HEK293T (cell line): ENCODE measurements at regions not wholly inside any gene's neighbourhood (a gene's known extent, or its start where the extent isn't known, plus 50 kb on each side); places are given as distances from the start of the nearest gene placed in this dataset.
"Not testable (repeated sequence)": the region's sequence is repeated elsewhere in the genome, so short reads cannot be mapped to it uniquely, and the experiment has no call there.

Source experiments
- CTCF ChIA-PET: fragments of 350-600 bp; formaldehyde crosslinking; extraction: SDS; loops from one replicate; lab custom pipeline; 2021; ENCODE audit warnings: antibody characterized with exemption, inconsistent platforms; lab: Yijun Ruan, JAX
- POLR2A ChIA-PET: fragments of 350-600 bp; formaldehyde crosslinking; extraction: SDS; loops from one replicate; lab custom pipeline; 2020; ENCODE audit warnings: antibody characterized with exemption, inconsistent platforms; lab: Yijun Ruan, JAX
- DNase-seq: peaks from one replicate; pipeline ENCODE4 v3.0.0; 2012; ENCODE audit warnings: mixed read lengths; ENCODE audit errors: extremely low spot score
- ARNT ChIP-seq: fragments of 450-650 bp; IDR thresholded peaks from 2 replicates; pipeline ENCODE4 v1.6.1; 2017; ENCODE audit warnings: mild to moderate bottlenecking
- BHLHE40 ChIP-seq: fragments of 450-650 bp; IDR thresholded peaks from 2 replicates; pipeline ENCODE4 v1.6.1; 2016; ENCODE audit warnings: mild to moderate bottlenecking, moderate library complexity, borderline replicate concordance
- CTBP1 ChIP-seq: fragments of 450-650 bp; IDR thresholded peaks from 2 replicates; pipeline ENCODE4 v1.6.1; 2016; ENCODE audit warnings: borderline replicate concordance
- ELF4 ChIP-seq: fragments of 450-650 bp; IDR thresholded peaks from 2 replicates; pipeline ENCODE4 v1.6.1; 2017; ENCODE audit warnings: antibody characterized with exemption
- FOXA1 ChIP-seq: fragments of 450-650 bp; IDR thresholded peaks from 2 replicates; pipeline ENCODE4 v1.6.1; 2016; ENCODE audit warnings: mild to moderate bottlenecking
- FOXK2 ChIP-seq: fragments of 450-650 bp; IDR thresholded peaks from 2 replicates; pipeline ENCODE4 v1.6.1; 2016; ENCODE audit warnings: mild to moderate bottlenecking
- FOXM1 ChIP-seq: fragments of 450-650 bp; IDR thresholded peaks from 2 replicates; pipeline ENCODE4 v1.6.1; 2017; ENCODE audit warnings: mild to moderate bottlenecking, borderline replicate concordance
- HDGF ChIP-seq: fragments of 450-650 bp; IDR thresholded peaks from 2 replicates; pipeline ENCODE4 v1.6.1; 2017; ENCODE audit warnings: antibody characterized with exemption, borderline replicate concordance
- L3MBTL2 ChIP-seq: fragments of 450-650 bp; conservative IDR thresholded peaks from 2 replicates; pipeline ENCODE4 v1.6.1; 2016; ENCODE audit warnings: mild to moderate bottlenecking
- LEF1 ChIP-seq: fragments of 450-650 bp; IDR thresholded peaks from 2 replicates; pipeline ENCODE4 v1.6.1; 2017; ENCODE audit warnings: mild to moderate bottlenecking, borderline replicate concordance
- NFRKB ChIP-seq: fragments of 450-650 bp; IDR thresholded peaks from 2 replicates; pipeline ENCODE4 v1.6.1; 2016; ENCODE audit warnings: mild to moderate bottlenecking, moderate library complexity
- SP1 ChIP-seq: fragments of 450-650 bp; IDR thresholded peaks from 2 replicates; pipeline ENCODE4 v1.6.1; 2017
- SUZ12 ChIP-seq: fragments of 450-650 bp; IDR thresholded peaks from 2 replicates; pipeline ENCODE4 v1.6.1; 2016; ENCODE audit warnings: mild to moderate bottlenecking
- TARDBP ChIP-seq: fragments of 450-650 bp; IDR thresholded peaks from 2 replicates; pipeline ENCODE4 v1.6.1; 2016
- ZNF384 ChIP-seq: fragments of 450-650 bp; IDR thresholded peaks from 2 replicates; pipeline ENCODE4 v1.6.1; 2016
- TF ChIP-seq, protein P1 (sequence below): fragments of 450-650 bp; IDR thresholded peaks from 2 replicates; pipeline ENCODE4 v1.6.1; 2016

DNA sequence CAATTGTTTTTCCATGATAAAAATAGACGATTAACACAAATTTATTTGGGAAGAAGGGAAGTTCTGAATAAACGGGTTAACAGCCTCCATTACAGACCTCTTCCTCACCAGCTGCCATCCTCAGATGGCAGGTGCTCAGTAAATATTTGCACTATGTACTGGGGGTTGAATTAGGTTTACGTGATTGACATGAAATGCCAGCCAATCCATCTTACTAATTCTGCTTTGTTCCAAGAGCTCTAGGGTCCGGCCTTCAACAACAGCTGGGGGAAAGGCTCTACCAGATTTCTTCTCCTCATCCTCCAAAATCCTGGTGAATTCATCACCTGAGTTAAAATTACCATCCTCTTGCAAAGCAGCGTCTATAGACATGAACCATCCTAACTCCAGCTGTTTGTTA is 104.6 kb downstream of the MTX3 start:
- ChIA-PET POLR2A (no interaction called here), CTCF (no interaction called here)
- no peak for DNase-seq
- TF ChIP-seq SUZ12 (no peak), SP1 (no peak), HDGF (no peak), TARDBP (no peak), BHLHE40 (no peak), FOXK2 (no peak), ELF4 (no peak), FOXA1 (no peak), L3MBTL2 (no peak), NFRKB (no peak), ARNT (no peak), LEF1 (no peak), CTBP1 (no peak), FOXM1 (no peak), ZNF384 (no peak)
- TF ChIP-seq, protein P1, sequence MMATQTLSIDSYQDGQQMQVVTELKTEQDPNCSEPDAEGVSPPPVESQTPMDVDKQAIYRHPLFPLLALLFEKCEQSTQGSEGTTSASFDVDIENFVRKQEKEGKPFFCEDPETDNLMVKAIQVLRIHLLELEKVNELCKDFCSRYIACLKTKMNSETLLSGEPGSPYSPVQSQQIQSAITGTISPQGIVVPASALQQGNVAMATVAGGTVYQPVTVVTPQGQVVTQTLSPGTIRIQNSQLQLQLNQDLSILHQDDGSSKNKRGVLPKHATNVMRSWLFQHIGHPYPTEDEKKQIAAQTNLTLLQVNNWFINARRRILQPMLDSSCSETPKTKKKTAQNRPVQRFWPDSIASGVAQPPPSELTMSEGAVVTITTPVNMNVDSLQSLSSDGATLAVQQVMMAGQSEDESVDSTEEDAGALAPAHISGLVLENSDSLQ: no peak

DNA sequence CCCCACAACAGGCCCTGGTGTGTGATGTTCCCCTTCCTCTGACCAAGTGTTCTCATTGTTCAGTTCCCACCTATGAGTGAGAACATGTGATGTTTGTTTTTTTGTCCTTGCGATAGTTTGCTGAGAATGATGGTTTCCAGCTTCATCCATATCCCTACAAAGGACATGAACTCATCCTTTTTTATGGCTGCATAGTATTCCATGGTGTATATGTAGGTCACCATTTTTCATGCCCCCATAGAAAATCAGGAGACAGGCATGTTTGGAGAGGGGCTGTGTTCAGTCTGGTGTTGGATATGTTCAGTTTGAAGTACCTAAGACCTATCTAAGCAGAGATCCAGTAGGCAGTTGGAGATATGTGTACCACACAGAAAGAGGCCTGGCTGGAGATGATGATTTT is 111.2 kb downstream of the MTX3 start:
- CTCF ChIA-PET, POLR2A ChIA-PET, DNase-seq: not testable (repeated sequence)

DNA sequence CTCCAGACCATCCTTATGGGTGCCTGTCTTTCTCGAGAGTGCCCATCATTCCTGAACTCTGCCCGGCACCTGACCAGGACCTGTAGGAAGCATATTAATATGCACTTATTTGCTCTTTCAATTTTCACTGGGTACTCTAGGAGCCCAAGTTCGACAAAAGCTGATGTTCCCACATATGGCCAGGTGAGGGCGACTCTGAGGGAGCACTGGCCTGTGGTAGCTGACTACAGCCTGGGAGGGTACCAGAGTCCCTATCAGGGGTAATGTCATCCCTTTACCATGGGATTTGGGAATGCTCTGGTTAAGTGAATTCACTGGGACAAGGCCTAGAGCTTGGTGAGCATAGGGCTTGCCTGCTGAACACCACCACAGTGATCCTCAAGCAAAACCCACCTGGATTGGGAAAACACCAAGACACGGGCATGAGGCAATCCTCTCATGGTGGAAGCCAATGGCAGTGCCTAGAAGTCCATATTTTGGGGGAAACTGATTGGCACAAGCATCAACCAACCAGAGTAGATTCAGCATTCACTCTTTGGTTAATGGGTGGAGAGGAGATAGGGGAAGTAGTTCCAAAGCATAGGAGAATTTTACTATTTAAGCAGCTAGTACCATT is 112.2 kb downstream of the MTX3 start:
- CTCF ChIA-PET: interaction anchor here (0.5 to 0.9 kb wide), 4 partner anchors 9 to 206 kb away, joined by 3 to 5 read pairs (median 3); no protein-coding TSS in a partner anchor
- peak; percentile 62 for DNase-seq
- TF ChIP-seq FOXM1: no peak
- POLR2A ChIA-PET: no interaction called here

- TF ChIP-seq ELF4 (no peak), TARDBP (no peak), BHLHE40 (no peak), ARNT (no peak), NFRKB (no peak), SP1 (no peak), HDGF (no peak), L3MBTL2 (no peak), FOXK2 (no peak), ZNF384 (no peak), FOXM1 (no peak), FOXA1 (no peak), LEF1 (no peak), CTBP1 (no peak), SUZ12 (no peak)
- TF ChIP-seq, protein P1: no peak
- ChIA-PET POLR2A (no interaction called here), CTCF (interaction anchor here (0.5 to 0.9 kb wide), 4 partner anchors 9 to 206 kb away, joined by 3 to 5 read pairs (median 3); no protein-coding TSS in a partner anchor)
- DNase-seq: no peak
Measured at GRCh38 chr5:79878136-79878679, 112.9 kb downstream of the MTX3 start.

GRCh38 chr5:79876456-79876855 is 114.6 kb downstream of the MTX3 start:
- TF ChIP-seq ZNF384: no peak
- no peak for TF ChIP-seq FOXM1
- TF ChIP-seq HDGF: no peak
- no peak for TF ChIP-seq SP1
- TF ChIP-seq FOXK2: no peak
- TF ChIP-seq BHLHE40: no peak
- TF ChIP-seq TARDBP: no peak
- POLR2A ChIA-PET: no interaction called here
- CTCF ChIA-PET: interaction anchor here (1.3 kb wide), 1 partner anchor 207 kb away, joined by 3 read pairs; no protein-coding TSS in a partner anchor

DNA sequence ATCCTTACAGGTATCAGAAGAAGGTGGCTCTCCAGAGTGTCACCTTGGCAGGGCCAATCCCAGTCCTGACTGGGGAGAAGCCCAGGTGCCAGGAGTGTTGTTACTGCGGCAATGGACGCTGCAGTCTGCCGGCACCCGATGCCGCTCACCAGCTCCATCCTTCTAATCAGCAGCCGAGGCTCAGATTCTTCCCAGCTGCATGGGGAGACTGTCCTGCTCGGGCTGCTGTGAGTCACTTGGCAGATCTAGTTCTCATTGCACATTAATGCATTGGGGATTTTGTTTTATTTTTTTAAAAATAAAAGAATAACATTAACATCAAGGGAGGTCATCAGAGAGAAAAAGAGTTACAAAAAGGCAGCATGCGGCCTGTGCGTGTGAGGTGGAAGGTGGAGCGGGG is 115.8 kb downstream of the MTX3 start:
- TF ChIP-seq ZNF384 (no peak), FOXM1 (no peak), TARDBP (no peak), CTBP1 (no peak), FOXA1 (no peak), ELF4 (no peak), SUZ12 (no peak), SP1 (no peak), L3MBTL2 (no peak), FOXK2 (no peak), LEF1 (no peak), BHLHE40 (no peak)
- no peak for DNase-seq
- ChIA-PET POLR2A (no interaction called here), CTCF (interaction anchor here (0.5 to 1.3 kb wide), 2 partner anchors 208 to 433 kb away, joined by 3 read pairs; no protein-coding TSS in a partner anchor)

More at GRCh38 chr5:79876456-79876855, 114.6 kb downstream of the MTX3 start:
- no peak for DNase-seq

GRCh38 chr5:79873187-79873586 is 117.9 kb downstream of the MTX3 start:
- CTCF ChIA-PET: no interaction called here
- POLR2A ChIA-PET: no interaction called here

More at GRCh38 chr5:79873187-79873586, 117.9 kb downstream of the MTX3 start:
- no peak for DNase-seq
- TF ChIP-seq ZNF384 (no peak), FOXA1 (no peak), LEF1 (no peak)
